Neural progenitor cell (in vitro differentiated cells): ENCODE measurements at regions not wholly inside any gene's neighbourhood (a gene's known extent, or its start where the extent isn't known, plus 50 kb on each side); places are given as distances from the start of the nearest gene placed in this dataset.

Source experiments
- DNase-seq: peaks from one replicate; pipeline ENCODE4 v3.0.0-alpha.2; 2016; ENCODE audit warnings: low spot score
- H2AFZ ChIP-seq: fragments of 200-600 bp; sonication (generic); replicated peaks from 2 replicates; pipeline ENCODE4 v1.6.1; 2016; ENCODE audit warnings: antibody characterized with exemption
- H3F3A ChIP-seq: fragments of 200-600 bp; sonication (generic); 2 replicates; pipeline ENCODE4 v1.6.1; 2016; ENCODE audit warnings: antibody characterized with exemption, low read depth
- H3K27ac ChIP-seq: fragments of 200-600 bp; sonication (generic); 2 replicates; pipeline ENCODE4 v1.5.1; 2016; ENCODE audit warnings: mild to moderate bottlenecking
- H3K27me3 ChIP-seq: fragments of 200-600 bp; sonication (generic); 2 replicates; pipeline ENCODE4 v1.6.1; 2016; ENCODE audit warnings: mild to moderate bottlenecking, moderate library complexity
- H3K36me3 ChIP-seq: fragments of 200-600 bp; sonication (generic); 2 replicates; pipeline ENCODE4 v1.5.1; 2016
- H3K4me1 ChIP-seq: fragments of 200-600 bp; sonication (generic); 2 replicates; pipeline ENCODE4 v1.6.1; 2016; ENCODE audit warnings: mixed run types
- H3K4me2 ChIP-seq: fragments of 200-600 bp; sonication (generic); 2 replicates; pipeline ENCODE4 v1.6.1; 2016
- H3K4me3 ChIP-seq: fragments of 200-600 bp; sonication (generic); 2 replicates; pipeline ENCODE4 v1.5.1; 2016
- H3K79me2 ChIP-seq: fragments of 200-600 bp; sonication (generic); 2 replicates; pipeline ENCODE4 v1.6.1; 2016; ENCODE audit warnings: low read depth
- H3K9ac ChIP-seq: fragments of 200-600 bp; sonication (generic); 2 replicates; pipeline ENCODE4 v1.6.1; 2016
- H3K9me3 ChIP-seq: fragments of 200-600 bp; sonication (generic); 2 replicates; pipeline ENCODE4 v1.5.1; 2016; ENCODE audit warnings: low read depth
- H4K20me1 ChIP-seq: fragments of 200-600 bp; sonication (generic); 2 replicates; pipeline ENCODE4 v1.6.1; 2016; ENCODE audit warnings: low read depth
- H3K27ac Mint-ChIP-seq: 3 replicates; pipeline ENCODE4 v1.8.0; 2021; ENCODE audit warnings: mixed read lengths
- H3K27me3 Mint-ChIP-seq: 2 replicates; pipeline ENCODE4 v1.8.0; 2022; ENCODE audit warnings: low read depth, mild to moderate bottlenecking, inconsistent platforms, moderate library complexity, mixed read lengths; ENCODE audit not compliant: insufficient read depth
- H3K36me3 Mint-ChIP-seq: 3 replicates; pipeline ENCODE4 v1.8.0; 2021; ENCODE audit warnings: mixed read lengths
- H3K4me1 Mint-ChIP-seq: 3 replicates; pipeline ENCODE4 v1.8.0; 2021; ENCODE audit warnings: mixed read lengths
- H3K4me3 Mint-ChIP-seq: 3 replicates; pipeline ENCODE4 v1.8.0; 2021; ENCODE audit warnings: mild to moderate bottlenecking, moderate library complexity, mixed read lengths
- H3K9me3 Mint-ChIP-seq: 3 replicates; pipeline ENCODE4 v1.8.0; 2020; ENCODE audit warnings: mixed read lengths
- EZH2 ChIP-seq: fragments of 200-600 bp; sonication (generic); IDR thresholded peaks from 2 replicates; pipeline ENCODE4 v1.6.1; 2017; ENCODE audit warnings: antibody characterized with exemption, mild to moderate bottlenecking, moderate library complexity
- EZH2phosphoT487 ChIP-seq: fragments of 200-600 bp; sonication (generic); IDR thresholded peaks from 2 replicates; pipeline ENCODE4 v1.6.1; 2017; ENCODE audit warnings: antibody characterized with exemption
- TF ChIP-seq, protein P1 (sequence below): fragments of 200-600 bp; sonication (generic); IDR thresholded peaks from 2 replicates; pipeline ENCODE4 v1.5.1; 2017; ENCODE audit warnings: antibody characterized with exemption, mild to moderate bottlenecking

DNA sequence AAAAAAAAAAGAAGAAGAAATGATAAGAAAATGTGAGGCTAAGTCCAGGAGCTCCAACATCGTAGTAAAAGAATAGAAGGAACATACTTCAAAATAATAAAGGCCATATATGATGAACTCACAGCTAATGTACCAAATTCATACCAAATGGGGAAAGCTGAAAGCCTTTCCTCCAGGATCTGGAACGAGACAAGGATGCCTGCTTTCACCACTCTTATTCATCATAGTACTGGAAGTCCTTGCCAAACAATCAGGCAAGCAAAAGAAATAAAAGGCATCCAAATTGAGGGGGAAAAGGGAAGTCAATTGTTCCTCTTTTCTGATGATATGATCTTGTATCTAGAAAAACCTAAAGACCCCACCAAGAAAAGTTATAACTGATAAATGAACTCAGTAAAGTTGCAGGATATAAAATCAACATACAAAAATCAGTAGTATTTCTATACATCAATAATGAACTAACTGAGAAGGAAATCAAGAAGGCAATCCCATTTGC lies 170.6 kb downstream of the METTL4 start:
- TF ChIP-seq, protein P1, sequence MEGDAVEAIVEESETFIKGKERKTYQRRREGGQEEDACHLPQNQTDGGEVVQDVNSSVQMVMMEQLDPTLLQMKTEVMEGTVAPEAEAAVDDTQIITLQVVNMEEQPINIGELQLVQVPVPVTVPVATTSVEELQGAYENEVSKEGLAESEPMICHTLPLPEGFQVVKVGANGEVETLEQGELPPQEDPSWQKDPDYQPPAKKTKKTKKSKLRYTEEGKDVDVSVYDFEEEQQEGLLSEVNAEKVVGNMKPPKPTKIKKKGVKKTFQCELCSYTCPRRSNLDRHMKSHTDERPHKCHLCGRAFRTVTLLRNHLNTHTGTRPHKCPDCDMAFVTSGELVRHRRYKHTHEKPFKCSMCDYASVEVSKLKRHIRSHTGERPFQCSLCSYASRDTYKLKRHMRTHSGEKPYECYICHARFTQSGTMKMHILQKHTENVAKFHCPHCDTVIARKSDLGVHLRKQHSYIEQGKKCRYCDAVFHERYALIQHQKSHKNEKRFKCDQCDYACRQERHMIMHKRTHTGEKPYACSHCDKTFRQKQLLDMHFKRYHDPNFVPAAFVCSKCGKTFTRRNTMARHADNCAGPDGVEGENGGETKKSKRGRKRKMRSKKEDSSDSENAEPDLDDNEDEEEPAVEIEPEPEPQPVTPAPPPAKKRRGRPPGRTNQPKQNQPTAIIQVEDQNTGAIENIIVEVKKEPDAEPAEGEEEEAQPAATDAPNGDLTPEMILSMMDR, result no peak
- TF ChIP-seq EZH2phosphoT487 (no peak), EZH2 (no peak)
- Histone ChIP-seq H3K36me3 (no peaks in the 10 kb centered on the region), H3K27ac (no peak overlapping the region), H4K20me1 (no peaks in the 10 kb centered on the region), H3F3A (no peaks in the 10 kb centered on the region), H3K4me3 (no peak overlapping the region), H3K79me2 (no peaks in the 10 kb centered on the region), H3K9ac (no peak overlapping the region), H3K4me2 (no peak overlapping the region), H3K27me3 (no peaks in the 10 kb centered on the region), H3K4me1 (peaks cover 14% of the 10 kb centered on the region), H2AFZ (no peak overlapping the region), H3K9me3 (peaks cover 5% of the 10 kb centered on the region)
- H3K9me3 Mint-ChIP-seq, result peaks cover 4% of the 10 kb centered on the region
- H3K27ac Mint-ChIP-seq, result no peak overlapping the region
- no peaks in the 10 kb centered on the region for H3K36me3 Mint-ChIP-seq
- H3K4me1 Mint-ChIP-seq, result peaks cover 7% of the 10 kb centered on the region
- H3K4me3 Mint-ChIP-seq, result no peak overlapping the region
- no peak for DNase-seq
- no peaks in the 10 kb centered on the region for H3K27me3 Mint-ChIP-seq

DNA sequence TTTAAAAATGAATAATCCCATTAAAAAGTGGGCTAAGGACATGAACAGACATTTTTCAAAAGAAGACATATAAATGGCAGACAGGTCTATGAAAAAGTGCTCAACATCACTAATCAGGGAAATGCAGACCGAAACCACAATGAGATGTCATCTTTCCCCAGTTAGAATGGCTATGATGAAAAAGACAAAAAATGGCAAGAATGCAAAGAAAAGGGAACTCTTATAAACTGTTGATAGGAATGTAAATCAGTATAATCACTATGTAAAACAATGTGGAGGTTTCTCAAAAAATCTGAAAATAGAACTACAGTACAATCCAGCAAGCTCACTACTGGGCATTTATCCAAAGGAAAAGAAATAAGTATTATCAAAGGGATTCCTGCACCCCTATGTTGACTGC lies 169.2 kb downstream of the METTL4 start:
- peaks cover 5% of the 10 kb centered on the region for H3K9me3 ChIP-seq
- Mint-ChIP-seq H3K4me1 (peaks cover 4% of the 10 kb centered on the region), H3K27ac (no peak overlapping the region), H3K27me3 (no peaks in the 10 kb centered on the region), H3K9me3 (peaks cover 4% of the 10 kb centered on the region), H3K4me3 (no peak overlapping the region), H3K36me3 (no peaks in the 10 kb centered on the region)
- no peaks in the 10 kb centered on the region for H3F3A ChIP-seq
- TF ChIP-seq, protein P1, result no peak
- no peak for TF ChIP-seq EZH2
- no peak for TF ChIP-seq EZH2phosphoT487
- no peak overlapping the region for H3K4me2 ChIP-seq
- no peak overlapping the region for H3K4me3 ChIP-seq
- no peak for DNase-seq
- H3K36me3 ChIP-seq, result no peaks in the 10 kb centered on the region
- H3K9ac ChIP-seq, result no peak overlapping the region
- peaks cover 14% of the 10 kb centered on the region for H3K4me1 ChIP-seq
- no peaks in the 10 kb centered on the region for H4K20me1 ChIP-seq
- no peak overlapping the region for H3K27ac ChIP-seq
- H3K79me2 ChIP-seq, result no peaks in the 10 kb centered on the region
- no peaks in the 10 kb centered on the region for H3K27me3 ChIP-seq
- H2AFZ ChIP-seq, result no peak overlapping the region

DNA sequence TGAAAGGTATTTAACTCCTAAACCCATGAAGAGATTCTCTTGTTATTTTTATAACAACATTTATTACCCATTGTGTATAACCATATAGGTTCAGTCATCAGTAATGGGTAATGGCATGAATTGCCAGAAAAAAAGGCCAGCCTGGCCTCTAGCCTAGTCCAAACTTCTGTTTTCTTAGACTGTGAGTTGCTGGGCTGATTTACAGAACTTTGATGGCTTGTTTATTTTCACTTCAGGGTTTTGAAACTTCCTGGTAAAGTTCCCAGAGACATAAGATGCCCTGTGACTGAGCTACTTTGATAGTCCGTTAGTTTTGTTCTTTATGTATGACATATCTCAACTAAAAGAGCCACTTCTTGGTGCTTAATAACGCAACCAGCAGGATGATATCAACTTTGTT lies 164.8 kb downstream of the METTL4 start:
- TF ChIP-seq, protein P1, result no peak
- TF ChIP-seq EZH2 (no peak), EZH2phosphoT487 (no peak)
- H3K9me3 ChIP-seq, result peaks cover 3% of the 10 kb centered on the region
- no peaks in the 10 kb centered on the region for H3K27me3 ChIP-seq
- H3K4me1 ChIP-seq, result peaks cover 4% of the 10 kb centered on the region
- H3K27me3 Mint-ChIP-seq, result no peaks in the 10 kb centered on the region
- peaks cover 23% of the 10 kb centered on the region for H3K4me1 Mint-ChIP-seq
- no peaks in the 10 kb centered on the region for H3K79me2 ChIP-seq
- no peak overlapping the region for H3K4me3 ChIP-seq
- no peak overlapping the region for H3K27ac Mint-ChIP-seq
- no peaks in the 10 kb centered on the region for H3F3A ChIP-seq
- no peaks in the 10 kb centered on the region for H3K36me3 Mint-ChIP-seq
- no peak overlapping the region for H2AFZ ChIP-seq
- H3K4me3 Mint-ChIP-seq, result no peak overlapping the region
- no peak overlapping the region for H3K4me2 ChIP-seq
- no peak for DNase-seq
- H3K27ac ChIP-seq, result no peak overlapping the region
- H3K36me3 ChIP-seq, result no peaks in the 10 kb centered on the region
- H3K9me3 Mint-ChIP-seq, result peaks cover 4% of the 10 kb centered on the region
- no peak overlapping the region for H3K9ac ChIP-seq
- H4K20me1 ChIP-seq, result no peaks in the 10 kb centered on the region
